Urothelium cell line (cell line): ENCODE measurements at regions not wholly inside any gene's neighbourhood (a gene's known extent, or its start where the extent isn't known, plus 50 kb on each side); places are given as distances from the start of the nearest gene placed in this dataset.

Experiments
- DNase-seq: peaks from one replicate; pipeline ENCODE4 v3.0.0; 2011; ENCODE audit warnings: low spot score, mixed read lengths
- FAIRE-seq: peaks from 2 replicates; lab custom pipeline; 2011; peaks lifted over from hg19 to GRCh38; lab: Jason Lieb, UNC

DNA sequence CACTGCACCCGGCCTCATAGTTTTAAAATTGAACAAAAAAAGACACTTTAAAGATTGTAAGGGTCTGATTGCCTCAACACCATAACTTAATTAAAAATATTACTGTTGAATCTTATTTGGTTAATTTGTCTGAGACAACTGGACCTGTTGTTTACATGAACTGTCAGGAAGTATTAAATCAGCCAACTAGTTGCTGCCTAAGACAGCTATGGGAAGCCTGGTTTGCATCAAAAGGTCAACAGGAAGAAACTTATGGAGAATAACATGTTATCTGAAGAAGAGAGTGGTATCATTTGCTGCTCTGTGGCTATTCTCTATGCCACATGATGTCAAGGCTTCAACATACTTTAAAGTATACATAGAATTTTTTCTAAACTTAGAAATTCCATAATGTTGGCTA, 853.5 kb upstream of the ADAMTS5 start:
- DNase-seq (no peak), FAIRE-seq (no peak)

DNA sequence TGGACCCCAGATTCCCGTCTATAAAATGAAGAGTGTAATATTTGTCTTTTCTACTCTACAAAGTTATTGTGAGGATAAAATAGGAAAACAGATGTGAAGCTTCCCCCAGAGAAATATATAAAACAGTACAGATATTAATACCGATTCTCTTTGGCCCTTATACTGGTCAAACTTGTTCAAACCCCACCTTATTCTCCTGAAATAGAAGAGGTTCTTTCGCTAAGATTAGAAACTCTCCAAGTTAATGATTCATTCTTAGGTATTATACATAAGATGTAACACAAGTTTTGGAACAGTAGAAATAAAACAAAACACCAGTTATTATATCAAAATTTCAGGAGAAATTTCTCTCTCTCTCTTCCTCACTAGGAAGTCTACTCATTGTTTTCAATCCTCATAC, 852.4 kb upstream of the ADAMTS5 start:
- FAIRE-seq (no peak), DNase-seq (no peak)

DNA sequence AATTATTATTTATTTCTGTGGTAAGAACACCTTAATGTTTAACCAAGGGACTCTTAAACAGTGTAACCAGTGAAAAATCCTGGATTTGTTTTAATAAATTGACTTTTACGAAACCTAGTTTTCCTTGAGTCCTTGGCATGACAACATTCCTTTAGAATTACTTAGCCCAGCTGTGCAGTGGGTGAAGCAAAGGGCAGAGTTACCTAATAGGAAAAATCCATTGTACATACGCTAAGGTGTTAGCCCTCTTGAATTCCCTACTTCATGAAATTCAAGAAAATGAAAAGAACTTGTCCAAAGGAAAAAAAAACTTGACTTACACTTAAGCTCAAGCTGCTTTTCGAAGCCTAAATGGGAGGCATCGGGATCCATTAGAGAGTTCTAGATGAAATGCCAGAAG, 852.0 kb upstream of the ADAMTS5 start:
- no peak for FAIRE-seq

DNA sequence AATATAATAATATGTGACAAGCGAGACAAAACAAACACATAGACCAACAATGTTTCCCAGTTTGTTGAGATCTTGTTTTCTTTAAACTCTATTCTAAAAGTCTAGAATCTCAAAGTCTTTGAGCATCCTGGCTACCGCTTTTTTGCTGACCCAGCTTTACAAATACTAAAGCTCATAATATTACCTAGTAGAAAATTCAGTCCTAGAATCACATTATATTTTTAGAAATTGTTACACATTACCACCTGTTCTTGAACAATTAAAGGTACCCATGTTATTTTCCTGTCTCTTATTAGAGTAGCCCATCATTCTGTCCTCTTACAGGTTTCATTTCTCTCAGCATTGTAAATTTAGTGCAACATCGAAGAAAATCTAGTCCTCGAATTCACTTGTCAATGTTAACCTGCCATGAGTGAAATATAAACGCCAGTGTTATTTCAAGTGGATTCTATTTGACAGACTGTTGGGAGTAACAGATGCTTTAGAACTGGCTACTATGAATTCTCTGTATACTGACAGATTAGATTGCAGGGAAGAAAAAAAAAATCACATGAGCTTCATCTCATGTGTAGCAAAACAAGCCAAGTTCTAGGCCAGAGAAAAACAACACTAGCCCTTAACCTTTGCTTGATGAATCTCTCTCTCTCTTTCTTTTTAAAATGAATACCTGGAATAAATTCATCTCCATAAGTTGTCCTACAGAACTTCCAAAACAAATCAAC, 851.2 kb upstream of the ADAMTS5 start:
- DNase-seq (no peak), FAIRE-seq (no peak)

More for the DNA sequence above, 852.0 kb upstream of the ADAMTS5 start:
- DNase-seq: no peak

DNA sequence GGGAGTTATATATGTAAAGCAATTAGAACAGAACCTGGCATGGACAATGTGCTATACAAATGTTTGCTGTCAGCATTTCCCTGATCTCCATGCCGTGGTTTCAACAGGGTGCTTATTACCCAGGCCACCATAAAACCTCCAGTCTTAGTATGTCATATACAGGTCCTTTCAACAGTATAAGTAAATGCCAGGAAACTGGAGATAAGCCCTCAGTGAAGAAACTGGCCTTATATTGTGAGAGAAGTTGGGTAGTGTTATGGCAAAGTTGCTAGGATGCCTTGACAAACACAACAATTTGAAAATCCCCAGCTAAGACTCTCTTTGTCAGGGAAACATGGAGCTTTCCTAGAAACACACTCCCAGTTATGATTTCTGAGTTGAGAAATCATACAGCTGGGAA, 850.2 kb upstream of the ADAMTS5 start:
- DNase-seq: no peak
- no peak for FAIRE-seq

DNA sequence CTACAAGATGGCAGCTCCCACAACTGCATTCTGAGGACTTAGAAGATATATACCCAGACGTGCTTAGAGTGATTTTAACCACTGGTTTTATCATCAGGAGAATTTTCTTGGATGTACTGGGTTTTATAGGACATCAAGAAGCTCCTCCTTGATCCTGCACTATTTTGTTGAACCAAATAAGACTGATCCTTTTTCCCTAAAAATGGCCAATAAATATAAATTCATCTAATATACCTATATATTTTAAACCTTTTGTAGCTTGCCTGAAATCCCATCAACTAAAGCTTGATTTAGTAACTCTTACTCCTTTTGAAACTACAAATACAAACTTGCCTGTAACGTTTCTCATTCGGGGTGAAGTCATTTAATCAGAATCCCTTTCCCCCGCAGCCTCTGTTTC, 849.4 kb upstream of the ADAMTS5 start:
- FAIRE-seq: no peak

DNA sequence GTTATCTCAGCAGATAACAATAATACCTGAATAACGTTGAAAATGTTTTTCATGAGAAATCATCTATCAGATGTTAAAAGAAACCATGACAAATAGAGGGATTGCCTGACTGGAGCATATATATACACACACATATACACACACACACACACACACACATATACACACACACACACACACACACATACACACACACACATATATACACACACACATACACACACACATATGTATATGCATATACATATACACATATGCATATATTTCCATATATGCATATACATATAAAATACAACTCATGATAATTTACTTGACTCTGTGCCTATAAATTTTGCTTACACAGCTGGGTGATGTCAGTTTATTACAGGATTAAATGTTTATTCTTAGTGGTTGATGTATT, 847.3 kb upstream of the ADAMTS5 start:
- FAIRE-seq (peak; percentile 30), DNase-seq (no peak)

More for the DNA sequence above, 849.4 kb upstream of the ADAMTS5 start:
- DNase-seq: no peak

DNA sequence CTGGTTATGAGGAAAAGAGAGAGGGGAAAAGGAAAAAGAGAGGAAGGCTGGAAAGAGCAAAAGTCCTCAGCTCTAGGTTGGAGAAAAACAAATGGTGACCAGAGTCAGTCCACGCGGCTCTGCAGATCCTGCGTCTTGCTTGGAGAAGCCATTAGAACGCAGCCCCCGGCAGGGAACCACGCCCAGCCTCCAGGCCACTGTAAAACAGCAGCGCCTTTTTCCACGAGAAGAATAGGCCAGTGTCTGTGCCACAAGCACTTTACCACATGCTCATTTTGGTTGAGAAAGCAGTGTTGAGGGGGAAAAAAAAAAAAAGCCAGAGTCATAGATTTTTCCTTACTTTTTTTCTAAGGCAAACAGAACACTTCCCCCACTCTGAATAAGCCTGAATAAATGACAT, 846.9 kb upstream of the ADAMTS5 start:
- FAIRE-seq (no peak), DNase-seq (no peak)

DNA sequence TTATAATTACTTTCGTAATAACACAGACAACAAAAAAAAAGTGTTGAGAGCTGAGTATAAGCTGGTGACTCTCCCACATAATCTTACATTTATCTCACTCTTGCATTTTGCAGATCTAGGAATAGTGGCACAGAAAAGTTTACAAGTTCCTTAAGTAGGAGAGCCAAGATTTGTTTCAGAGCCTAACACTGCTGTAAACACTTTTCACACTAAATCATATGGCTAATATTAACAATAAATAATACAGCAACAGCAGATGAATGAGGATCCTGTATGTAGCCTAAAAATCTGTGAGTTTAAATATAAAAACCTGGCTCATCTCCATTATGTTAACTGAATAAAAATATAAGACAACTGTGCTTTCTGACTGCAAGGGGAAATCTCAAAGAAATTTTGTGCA, 846.5 kb upstream of the ADAMTS5 start:
- no peak for DNase-seq
- FAIRE-seq: no peak

DNA sequence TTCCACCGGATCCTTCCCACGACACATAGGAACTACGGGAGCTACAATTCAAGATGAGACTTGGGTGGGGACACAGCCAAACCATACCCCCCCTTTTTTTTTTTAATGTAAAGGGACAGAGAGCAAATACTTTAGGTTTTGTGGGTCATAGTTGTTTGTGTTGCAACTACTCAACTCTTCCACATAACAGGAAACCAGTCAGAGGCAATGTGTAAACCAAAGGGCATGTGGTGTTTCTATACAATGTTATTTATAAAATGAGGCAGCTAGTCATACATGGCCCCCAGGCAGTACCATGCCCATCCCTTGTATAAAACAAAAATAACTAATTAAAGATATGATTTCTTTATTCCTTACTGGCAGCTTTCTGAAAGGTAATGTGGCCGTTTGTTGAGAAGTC, 845.4 kb upstream of the ADAMTS5 start:
- no peak for DNase-seq
- no peak for FAIRE-seq

DNA sequence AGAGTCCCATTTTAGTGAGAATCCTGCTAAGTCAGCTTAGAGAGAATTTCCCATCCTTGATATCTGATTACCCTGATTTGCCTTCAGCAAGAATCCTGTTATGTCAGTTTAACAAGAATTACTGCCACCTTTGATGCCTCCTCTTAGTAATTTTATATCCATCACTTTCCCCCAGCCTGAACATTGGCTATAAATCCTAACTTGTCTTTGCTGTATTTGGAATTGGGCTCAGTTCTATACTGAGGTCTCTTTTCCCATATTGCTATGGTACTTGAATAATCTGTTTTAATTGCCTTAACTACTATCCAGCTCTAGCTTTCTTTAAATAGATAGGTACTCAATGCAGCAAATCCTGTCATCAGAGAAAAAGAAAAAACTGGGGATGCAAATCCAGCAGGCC, 842.0 kb upstream of the ADAMTS5 start:
- DNase-seq (no peak), FAIRE-seq (no peak)

DNA sequence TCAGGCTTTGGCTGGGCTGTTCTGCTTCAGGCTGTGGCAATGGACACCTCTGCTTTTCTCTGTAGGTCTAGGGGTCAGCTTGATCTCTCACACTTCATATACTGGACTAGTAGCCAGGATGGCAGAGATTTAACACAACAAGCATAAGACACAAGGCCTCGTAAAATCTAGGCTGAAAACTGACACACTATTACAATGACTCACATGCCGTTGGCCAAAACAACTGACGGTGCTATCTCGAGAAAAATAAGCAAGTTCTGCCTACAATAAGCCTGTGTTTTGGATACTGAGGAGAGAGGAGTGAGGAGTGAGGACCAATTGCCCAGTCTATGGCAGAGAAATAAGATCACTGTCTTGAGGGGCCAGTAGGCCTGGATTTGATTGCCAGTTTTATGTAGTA, 840.7 kb upstream of the ADAMTS5 start:
- peak; percentile 18 for DNase-seq
- FAIRE-seq: no peak

DNA sequence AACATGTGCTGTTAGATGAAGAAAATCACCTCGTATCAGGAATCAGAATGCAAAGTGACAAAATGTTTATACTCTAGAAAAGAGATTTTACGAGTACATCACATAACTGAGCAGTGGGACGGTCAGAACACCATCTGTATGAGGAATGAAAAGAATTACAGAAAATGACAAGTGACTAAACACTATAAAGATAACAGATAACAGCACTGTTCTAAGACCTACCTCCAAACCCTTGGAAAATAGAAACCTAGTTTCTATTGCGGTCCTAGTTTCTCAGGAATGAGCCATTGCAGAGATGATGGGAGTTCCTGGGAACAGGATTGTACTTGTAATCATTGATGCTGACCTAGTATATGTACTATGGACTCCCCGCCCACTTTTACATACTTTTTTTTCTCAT, 839.4 kb upstream of the ADAMTS5 start:
- DNase-seq: no peak
- FAIRE-seq: no peak

DNA sequence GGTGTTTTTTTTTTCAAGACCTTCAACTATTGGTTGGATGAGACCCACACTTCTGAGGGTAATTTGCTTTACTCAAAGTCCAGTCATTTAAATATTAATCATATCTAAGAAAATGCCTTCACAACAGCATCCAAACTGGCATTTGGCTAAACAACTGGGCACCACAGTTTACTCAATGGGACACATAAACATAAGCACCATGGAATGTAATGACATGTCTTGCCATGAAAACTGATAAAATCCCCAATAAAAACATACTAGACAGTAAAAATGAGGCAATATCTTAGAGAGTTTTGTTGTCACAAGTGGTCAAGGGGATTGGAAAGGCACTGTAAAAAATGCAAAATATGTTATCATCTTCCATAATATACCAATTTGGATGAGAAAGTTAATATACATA, 838.8 kb upstream of the ADAMTS5 start:
- no peak for DNase-seq
- no peak for FAIRE-seq

DNA sequence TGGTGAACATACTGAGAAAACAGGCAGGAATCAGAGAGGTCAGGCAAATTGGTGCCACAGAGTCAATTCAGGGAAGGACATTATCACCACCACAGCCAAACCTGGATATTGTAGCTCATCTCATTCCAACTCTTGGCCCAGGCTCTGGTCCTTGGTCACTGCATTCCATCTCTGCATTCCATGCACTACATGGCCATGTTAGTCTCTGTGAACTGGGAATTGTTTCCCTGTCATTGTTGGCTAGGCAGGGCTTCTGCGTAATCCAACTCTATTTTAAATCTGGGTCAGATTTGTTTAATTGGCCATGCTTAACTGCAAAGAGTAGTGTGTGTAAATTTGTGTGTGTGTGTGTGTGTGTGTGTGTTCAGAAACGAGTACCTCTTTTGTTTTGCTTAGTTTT, 837.6 kb upstream of the ADAMTS5 start:
- FAIRE-seq: peak; percentile 83
- no peak for DNase-seq

DNA sequence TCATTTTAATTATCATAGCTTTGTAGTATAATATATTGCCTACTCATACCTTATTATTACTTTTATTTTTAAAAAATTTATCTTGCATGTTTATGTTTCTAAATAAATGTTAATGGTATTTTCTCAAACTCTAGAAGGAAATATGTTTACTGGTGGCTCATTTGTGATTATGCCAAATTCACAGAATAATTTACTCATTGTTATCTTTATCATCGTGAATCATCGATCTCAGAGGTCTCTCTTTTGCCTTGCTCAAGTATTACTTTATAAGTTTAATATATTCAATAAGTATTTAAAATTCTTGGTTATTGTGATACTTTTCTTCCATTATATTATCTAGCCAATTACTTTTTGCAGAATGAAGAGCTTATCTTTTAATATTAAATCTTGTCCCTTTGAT, 836.7 kb upstream of the ADAMTS5 start:
- FAIRE-seq (no peak), DNase-seq (no peak)

DNA sequence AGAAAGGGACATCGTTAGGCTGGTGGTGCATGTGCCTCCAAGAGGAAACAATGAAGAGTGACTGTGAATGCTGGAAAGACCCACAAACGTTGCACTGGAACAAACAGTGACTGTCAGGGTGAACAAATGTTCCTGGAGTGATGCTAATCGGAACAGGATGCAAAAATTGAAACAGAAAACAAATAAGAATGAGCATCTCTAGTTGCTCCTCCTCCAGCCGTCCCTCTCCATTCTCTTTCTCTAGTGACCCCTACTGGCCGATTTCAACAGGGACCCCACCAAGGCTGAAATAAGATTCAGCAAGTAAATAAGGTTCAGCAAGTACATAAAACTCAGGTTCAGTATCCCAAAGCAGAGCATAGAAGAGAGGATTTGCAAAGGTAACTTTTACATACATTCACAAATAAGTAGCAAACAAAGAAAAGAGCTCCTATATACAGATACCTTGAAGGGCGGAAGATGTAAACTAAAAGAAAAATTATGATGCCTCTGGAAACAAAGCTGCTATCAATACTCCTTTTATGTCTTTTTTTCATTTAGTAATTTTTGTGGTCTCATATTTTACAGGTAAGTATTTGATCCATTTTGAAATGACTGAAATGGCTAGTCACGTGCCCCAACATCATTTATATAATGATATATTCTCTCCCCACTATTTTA, 836.1 kb upstream of the ADAMTS5 start:
- DNase-seq (peak; percentile 53), FAIRE-seq (no peak)

DNA sequence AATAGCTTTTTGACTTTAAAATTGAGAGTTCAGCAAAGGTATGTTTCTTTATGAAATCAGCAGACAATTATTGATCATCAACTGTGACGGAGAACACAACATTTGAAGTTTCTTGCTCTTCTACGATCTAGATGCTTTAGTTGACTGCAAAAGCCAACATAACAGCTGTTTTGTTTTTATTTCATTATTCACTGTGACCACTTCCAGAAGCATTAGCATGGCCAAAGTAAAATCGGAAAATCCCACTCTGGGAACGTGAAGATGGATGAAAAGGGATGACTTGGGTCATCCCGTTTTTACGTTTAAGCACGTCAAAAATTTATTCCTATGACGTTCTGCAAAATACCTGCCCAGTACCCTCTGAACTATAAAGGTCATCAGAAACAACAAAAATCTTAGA, 833.0 kb upstream of the ADAMTS5 start:
- DNase-seq (no peak), FAIRE-seq (no peak)

DNA sequence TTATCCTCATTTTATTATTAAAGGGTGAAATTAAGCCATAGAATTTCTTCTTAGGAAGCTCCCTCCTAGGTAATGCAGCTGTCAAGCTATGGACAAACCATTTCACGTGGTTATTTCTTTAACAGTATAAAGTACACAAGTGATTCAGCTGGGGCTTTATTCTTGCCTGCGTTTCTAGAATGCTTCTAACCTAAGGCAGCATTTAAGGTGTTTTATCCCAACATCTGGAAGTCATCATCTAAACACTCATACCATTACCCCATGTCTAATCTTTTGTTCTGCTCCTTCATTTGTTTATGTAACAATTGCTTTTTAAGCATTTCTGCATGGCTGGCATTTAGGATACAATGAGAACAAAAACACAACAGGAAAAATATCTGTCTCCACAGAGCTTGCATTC, 829.2 kb upstream of the ADAMTS5 start:
- FAIRE-seq (no peak), DNase-seq (no peak)

DNA sequence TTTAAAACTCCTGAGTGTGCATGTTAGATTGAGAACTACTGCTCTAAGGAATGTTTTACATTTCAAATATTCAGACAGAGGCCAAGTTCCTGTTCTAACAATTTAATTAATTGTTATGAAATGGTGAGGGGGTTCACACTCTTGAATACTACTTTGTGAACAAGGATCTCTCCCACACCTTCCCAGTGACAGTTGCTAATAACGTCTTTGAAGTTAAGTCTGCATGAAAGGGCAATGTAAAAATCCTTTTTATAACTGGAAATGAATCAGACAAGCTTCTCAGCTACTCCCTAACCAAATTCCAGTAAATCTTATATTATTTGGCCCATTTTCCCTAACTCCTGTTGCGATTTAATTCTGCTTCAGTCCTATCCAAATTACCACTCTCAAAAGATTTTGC, 828.5 kb upstream of the ADAMTS5 start:
- no peak for DNase-seq
- no peak for FAIRE-seq

DNA sequence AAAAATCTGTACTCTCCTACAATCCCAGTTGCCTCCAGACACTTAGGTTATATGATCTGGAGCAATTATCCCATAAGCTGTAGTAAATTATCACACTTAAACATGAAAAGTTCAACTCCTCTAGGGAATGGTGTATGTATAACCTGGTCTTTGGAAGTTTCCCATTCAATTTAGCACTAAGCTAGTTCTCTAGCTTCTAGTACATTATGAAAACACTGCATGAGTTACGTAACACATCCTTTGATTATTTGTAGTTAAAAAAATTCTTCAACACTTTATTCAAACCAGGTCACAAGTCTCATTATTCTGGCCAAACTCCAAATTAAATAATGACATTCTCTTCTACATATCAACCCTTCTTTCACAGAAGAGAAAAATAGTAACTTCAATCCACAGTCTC, 827.0 kb upstream of the ADAMTS5 start:
- DNase-seq (no peak), FAIRE-seq (no peak)

DNA sequence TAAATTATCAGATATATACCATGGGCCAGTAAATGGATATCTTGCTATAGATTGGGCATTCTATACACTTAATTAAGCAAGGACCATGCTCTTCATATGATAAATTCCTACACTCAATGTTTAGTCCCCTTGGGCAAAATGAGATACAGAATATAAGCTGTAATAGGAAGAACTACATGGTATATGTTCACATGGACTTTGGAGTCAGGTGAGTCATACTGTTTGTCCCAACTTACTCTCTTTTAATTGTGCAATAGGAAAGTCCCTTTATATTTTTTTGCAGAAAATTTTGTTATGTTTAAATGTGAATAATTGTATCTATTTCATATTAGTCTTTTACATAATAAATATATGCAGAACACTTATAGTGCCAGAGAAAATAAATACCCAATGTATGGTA, 820.2 kb upstream of the ADAMTS5 start:
- no peak for FAIRE-seq
- no peak for DNase-seq

DNA sequence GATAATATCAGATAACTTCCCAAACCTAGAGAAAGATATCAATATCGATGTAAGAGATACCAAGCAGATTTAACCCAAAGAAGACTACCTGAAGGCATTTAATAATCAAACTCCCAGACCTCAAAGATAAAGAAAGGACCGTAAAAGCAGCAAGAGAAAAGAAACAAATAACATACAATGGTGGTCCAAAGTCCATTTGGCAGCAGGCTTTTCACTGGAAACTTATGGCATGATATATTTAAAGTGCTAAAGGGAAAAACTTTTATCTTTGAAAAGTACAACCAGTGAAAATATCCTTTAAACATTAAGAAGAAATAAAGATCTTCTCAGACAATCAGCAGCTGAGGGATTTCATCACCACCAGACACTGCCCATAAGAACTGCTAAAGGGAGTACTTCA, 812.7 kb upstream of the ADAMTS5 start:
- DNase-seq: no peak
- FAIRE-seq: no peak
